ENCODE measurements at regions not wholly inside any gene's neighbourhood (a gene's known extent, or its start where the extent isn't known, plus 50 kb on each side); places are given as distances from the start of the nearest gene placed in this dataset.

- no peak for DNase-seq (ENCODE audit: low read depth)
Measured at GRCh38 chr4:129167640-129168260, 71.8 kb downstream of the C4orf33 start.

- DNase-seq (ENCODE audit: low read depth), result no peak
Measured at GRCh38 chr4:129172181-129172580, 76.2 kb downstream of the C4orf33 start.

- DNase-seq (ENCODE audit: low read depth), result no peak
Measured at GRCh38 chr4:129176864-129177263, 80.9 kb downstream of the C4orf33 start.

- no peak for DNase-seq (ENCODE audit: low read depth)
Measured at GRCh38 chr4:129179276-129179675, 83.3 kb downstream of the C4orf33 start.

GRCh38 chr4:129189630-129190029 lies 93.7 kb downstream of the C4orf33 start:
- no peak for DNase-seq (ENCODE audit: low read depth)

GRCh38 chr4:129193357-129194100 lies 97.6 kb downstream of the C4orf33 start:
- DNase-seq (ENCODE audit: low read depth), result no peak

- DNase-seq (ENCODE audit: low read depth), result no peak
Measured at GRCh38 chr4:129208481-129208880, 112.5 kb downstream of the C4orf33 start.

GRCh38 chr4:129213692-129214091 lies 117.7 kb downstream of the C4orf33 start:
- DNase-seq (ENCODE audit: low read depth), result no peak

- DNase-seq (ENCODE audit: low read depth), result peak; percentile 16
Measured at GRCh38 chr4:129218360-129218759, 122.4 kb downstream of the C4orf33 start.

GRCh38 chr4:129218897-129219296 lies 122.9 kb downstream of the C4orf33 start:
- DNase-seq (ENCODE audit: low read depth), result peak; percentile 23

- DNase-seq (ENCODE audit: low read depth), result no peak
Measured at GRCh38 chr4:129220254-129220653, 124.3 kb downstream of the C4orf33 start.

- DNase-seq (ENCODE audit: low read depth), result peak; percentile 13
Measured at GRCh38 chr4:129223945-129224344, 128.0 kb downstream of the C4orf33 start.

- peak; percentile 20 for DNase-seq (ENCODE audit: low read depth)
Measured at GRCh38 chr4:129230846-129231245, 134.9 kb downstream of the C4orf33 start.

- DNase-seq (ENCODE audit: low read depth), result peak; percentile 34
Measured at GRCh38 chr4:129231945-129232588, 136.1 kb downstream of the C4orf33 start.

- DNase-seq (ENCODE audit: low read depth), result no peak
Measured at GRCh38 chr4:129232589-129233337, 136.8 kb downstream of the C4orf33 start.

GRCh38 chr4:129233691-129234090 lies 137.7 kb downstream of the C4orf33 start:
- DNase-seq (ENCODE audit: low read depth), result no peak

GRCh38 chr4:129236351-129236750 lies 140.4 kb downstream of the C4orf33 start:
- DNase-seq (ENCODE audit: low read depth), result no peak

- DNase-seq (ENCODE audit: low read depth), result no peak
Measured at GRCh38 chr4:129239088-129239487, 143.1 kb downstream of the C4orf33 start.

GRCh38 chr4:129240816-129241215 lies 144.9 kb downstream of the C4orf33 start:
- no peak for DNase-seq (ENCODE audit: low read depth)

GRCh38 chr4:129246145-129246544 lies 150.2 kb downstream of the C4orf33 start:
- no peak for DNase-seq (ENCODE audit: low read depth)

- no peak for DNase-seq (ENCODE audit: low read depth)
Measured at GRCh38 chr4:129246910-129247461, 151.0 kb downstream of the C4orf33 start.

GRCh38 chr4:129248621-129249020 lies 152.7 kb downstream of the C4orf33 start:
- no peak for DNase-seq (ENCODE audit: low read depth)

Data from HT1080 (cell line).